ENCODE measurements at regions not wholly inside any gene's neighbourhood (a gene's known extent, or its start where the extent isn't known, plus 50 kb on each side); places are given as distances from the start of the nearest gene placed in this dataset.
A peak's percentile ranks its signal among the peaks of the same experiment; 100 is the strongest.
"Not testable (repeated sequence)": the region's sequence is repeated elsewhere in the genome, so short reads cannot be mapped to it uniquely, and the experiment has no call there.

GRCh38 chr10:83522456-83522855 lies 616.9 kb upstream of the GHITM start:
- no peak for DNase-seq

GRCh38 chr10:83522881-83523386 lies 616.4 kb upstream of the GHITM start:
- DNase-seq = no peak

- DNase-seq = no peak
These were observed 611.4 kb upstream of the GHITM start for GRCh38 chr10:83527934-83528333.

GRCh38 chr10:83533290-83533689 lies 606.0 kb upstream of the GHITM start:
- DNase-seq = no peak

GRCh38 chr10:83536426-83536825 lies 602.9 kb upstream of the GHITM start:
- no peak for DNase-seq

- DNase-seq = no peak
These were observed 601.3 kb upstream of the GHITM start for GRCh38 chr10:83538047-83538446.

GRCh38 chr10:83539528-83540308 lies 599.6 kb upstream of the GHITM start:
- peak; percentile 84 for DNase-seq

GRCh38 chr10:83541046-83541445 lies 598.3 kb upstream of the GHITM start:
- no peak for DNase-seq

- no peak for DNase-seq
These were observed 596.4 kb upstream of the GHITM start for GRCh38 chr10:83542774-83543411.

- no peak for DNase-seq
These were observed 595.4 kb upstream of the GHITM start for GRCh38 chr10:83543691-83544462.

GRCh38 chr10:83545901-83546391 lies 593.4 kb upstream of the GHITM start:
- no peak for DNase-seq

- DNase-seq = not testable (repeated sequence)
These were observed 588.1 kb upstream of the GHITM start for GRCh38 chr10:83551190-83551589.

- DNase-seq = no peak
These were observed 585.9 kb upstream of the GHITM start for GRCh38 chr10:83553366-83553765.

GRCh38 chr10:83555264-83555663 lies 584.0 kb upstream of the GHITM start:
- DNase-seq = no peak

GRCh38 chr10:83562381-83562780 lies 576.9 kb upstream of the GHITM start:
- no peak for DNase-seq

- no peak for DNase-seq
These were observed 574.3 kb upstream of the GHITM start for GRCh38 chr10:83564889-83565588.

- DNase-seq = no peak
These were observed 567.3 kb upstream of the GHITM start for GRCh38 chr10:83572036-83572435.

- no peak for DNase-seq
These were observed 564.5 kb upstream of the GHITM start for GRCh38 chr10:83574770-83575169.

- DNase-seq = no peak
These were observed 561.9 kb upstream of the GHITM start for GRCh38 chr10:83577421-83577820.

GRCh38 chr10:83580373-83581012 lies 558.8 kb upstream of the GHITM start:
- DNase-seq = no peak

GRCh38 chr10:83582407-83583095 lies 556.8 kb upstream of the GHITM start:
- DNase-seq = no peak

GRCh38 chr10:83585686-83586085 lies 553.6 kb upstream of the GHITM start:
- no peak for DNase-seq
